ENCODE measurements at regions not wholly inside any gene's neighbourhood (a gene's known extent, or its start where the extent isn't known, plus 50 kb on each side); places are given as distances from the start of the nearest gene placed in this dataset.
"Not testable (repeated sequence)": the region's sequence is repeated elsewhere in the genome, so short reads cannot be mapped to it uniquely, and the experiment has no call there.

DNA sequence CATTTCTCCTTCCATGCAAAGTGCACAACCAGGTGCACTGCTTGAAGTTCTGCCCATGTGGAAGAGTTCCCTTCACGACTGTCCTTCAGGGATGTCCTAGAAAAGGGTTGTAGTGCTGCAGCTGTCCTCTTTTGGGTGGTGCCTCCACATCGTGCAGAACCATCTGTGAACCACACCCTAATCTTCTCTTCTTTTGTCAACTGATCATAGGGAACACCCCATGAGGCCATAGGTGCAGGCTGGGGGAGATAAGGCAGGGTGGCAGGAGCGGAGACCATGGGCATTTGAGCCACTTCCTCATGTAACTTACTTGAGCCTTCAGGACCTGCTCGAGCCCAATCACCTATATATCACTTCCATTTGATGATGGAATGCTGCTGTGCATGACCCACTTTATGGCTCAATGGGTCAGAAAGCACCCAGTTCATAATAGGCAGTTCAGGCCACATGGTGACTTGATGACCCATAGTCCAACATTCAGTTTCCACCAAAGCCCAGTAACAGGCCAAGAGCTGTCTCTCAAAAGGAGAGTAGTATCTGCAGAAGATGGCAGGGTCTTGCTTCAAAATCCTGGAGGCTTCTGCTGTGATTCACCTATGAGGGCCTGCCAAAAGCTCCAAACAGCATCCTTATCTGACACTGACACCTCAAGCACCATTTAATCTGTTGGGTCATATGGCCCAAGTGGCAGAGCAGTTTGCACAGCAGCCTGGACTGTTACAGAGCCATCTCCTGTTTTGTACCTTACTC lies 84.7 kb upstream of the CYRIA start:
- DNase-seq (ENCODE audit: low read depth): no peak

DNA sequence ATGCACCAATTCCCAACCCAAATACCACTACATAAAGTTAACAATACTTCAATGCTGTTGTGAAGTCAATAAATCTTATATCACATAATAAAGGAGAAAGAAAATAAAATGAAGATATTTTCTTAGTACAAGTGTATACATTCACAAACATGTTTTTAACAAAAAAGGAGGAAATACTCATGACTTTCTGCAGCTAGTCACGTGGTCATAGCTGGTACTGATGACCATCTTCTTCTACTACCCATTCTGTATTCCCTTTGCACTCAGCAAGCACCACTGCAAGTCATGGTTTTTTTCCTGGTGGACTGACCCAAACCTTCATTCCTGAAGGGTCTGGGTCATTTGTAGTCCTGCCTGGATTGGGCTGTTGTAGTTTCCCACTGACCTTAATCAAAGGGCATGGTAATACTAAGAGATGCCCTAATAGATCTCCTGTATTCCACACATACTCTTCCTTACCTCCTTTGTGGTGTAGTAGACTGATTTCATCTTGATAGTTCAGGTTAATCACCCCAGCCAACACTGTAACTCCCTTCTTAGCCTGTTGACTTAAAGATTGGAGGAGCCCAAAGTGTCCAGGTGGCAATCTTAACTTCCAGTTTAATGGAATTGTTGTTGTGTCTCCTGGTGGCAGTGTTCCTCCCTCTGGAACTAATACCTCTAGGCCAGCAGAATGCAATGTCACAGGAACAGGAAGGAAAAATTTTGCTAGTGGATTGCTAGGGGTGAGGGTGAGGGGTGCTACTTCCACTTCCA lies 83.1 kb upstream of the CYRIA start:
- not testable (repeated sequence) for DNase-seq (ENCODE audit: low read depth)

DNA sequence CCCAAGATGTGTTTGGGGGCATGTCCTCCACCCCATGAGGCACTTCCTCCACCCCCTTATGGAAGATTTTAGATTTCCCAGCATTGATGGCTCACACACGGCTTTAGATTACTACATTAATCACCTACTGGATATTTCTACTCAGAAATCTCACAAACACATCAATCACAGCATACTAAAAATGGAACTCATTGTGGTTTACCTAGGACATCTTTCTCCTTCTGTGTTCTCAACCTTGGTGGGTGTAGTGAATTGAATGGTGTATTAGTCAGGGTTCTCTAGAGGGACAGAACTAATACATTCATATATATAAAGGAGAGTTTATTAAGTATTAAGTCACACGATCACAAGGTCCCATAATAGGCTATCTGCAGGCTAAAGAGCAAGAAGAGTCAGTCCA lies 82.1 kb upstream of the CYRIA start:
- no peak for DNase-seq (ENCODE audit: low read depth)

DNA sequence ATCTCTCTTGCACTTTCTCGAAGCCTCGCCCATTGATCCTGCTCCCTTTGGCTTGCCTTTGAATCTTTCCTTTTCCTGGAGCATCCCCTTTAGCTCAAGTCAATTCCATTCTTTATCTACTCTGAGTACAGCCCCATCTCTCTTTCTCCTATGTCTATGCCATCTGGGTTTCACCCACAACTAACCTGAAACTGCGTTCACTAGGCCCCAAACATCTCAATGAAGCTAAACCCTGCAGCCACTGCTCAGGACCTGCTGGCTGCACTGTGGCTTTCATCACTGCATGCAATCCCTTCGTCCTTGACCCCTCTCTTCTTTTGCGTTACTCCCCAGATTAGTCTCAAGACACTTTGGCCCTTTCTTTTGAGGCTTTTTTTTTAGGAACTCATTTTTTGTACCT lies 81.6 kb upstream of the CYRIA start:
- DNase-seq (ENCODE audit: low read depth): no peak

DNA sequence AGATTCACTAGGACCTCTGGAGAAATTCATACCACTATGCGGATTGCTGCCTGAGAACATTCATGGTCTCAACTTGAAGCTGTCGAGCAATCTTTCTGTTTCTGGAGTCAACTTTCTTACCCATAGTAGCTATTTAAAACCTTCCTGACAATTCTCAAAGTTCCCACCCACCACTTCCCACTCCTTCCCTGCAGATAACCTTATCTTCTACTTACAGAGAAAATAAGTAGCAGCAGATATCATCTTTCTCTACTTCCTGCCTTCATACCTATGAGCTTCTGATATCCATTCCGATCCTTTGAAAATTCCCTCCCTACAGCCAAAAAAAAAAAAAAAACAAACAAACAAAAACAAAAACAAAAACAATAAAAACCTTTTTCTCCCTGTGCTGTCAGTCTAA lies 81.2 kb upstream of the CYRIA start:
- no peak for DNase-seq (ENCODE audit: low read depth)

DNA sequence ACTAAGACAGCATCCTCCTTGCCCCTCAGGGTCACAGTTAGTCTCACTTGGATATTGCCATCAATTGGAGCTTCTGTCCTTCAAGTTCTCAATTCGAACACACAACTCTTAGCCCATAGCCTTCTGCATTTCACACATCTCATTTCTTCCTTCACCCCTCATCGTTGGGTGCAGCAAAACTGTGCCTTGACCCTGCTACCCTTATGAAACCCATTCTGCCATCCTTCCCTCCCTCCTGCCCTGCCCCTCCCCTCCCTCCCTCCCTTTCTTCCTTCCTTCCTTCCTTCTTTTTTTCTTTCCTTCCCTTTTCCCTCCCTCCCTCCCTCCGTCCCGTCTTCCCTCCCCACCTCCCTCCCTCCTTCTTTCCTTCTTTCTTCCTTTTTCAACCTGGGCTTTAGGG lies 80.7 kb upstream of the CYRIA start:
- no peak for DNase-seq (ENCODE audit: low read depth)

DNA sequence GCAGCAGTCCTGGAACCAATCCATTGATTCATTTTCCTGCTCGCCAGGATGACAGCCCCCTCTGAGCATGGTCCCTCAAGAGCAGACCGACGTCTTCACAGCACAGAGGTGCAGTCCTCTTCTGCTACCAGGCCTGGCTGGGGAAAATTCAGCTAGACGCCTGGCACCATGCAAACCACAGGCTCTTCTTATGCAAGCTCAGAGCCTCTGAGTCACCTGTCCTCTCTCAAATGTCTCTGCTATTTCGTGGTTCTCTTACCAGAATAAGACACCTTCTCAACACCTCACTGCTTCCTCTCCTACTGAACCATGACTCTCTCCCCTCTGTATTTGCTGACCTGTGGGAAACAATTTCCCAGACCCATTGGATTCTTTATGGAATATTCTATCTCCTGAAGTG lies 79.8 kb upstream of the CYRIA start:
- no peak for DNase-seq (ENCODE audit: low read depth)

DNA sequence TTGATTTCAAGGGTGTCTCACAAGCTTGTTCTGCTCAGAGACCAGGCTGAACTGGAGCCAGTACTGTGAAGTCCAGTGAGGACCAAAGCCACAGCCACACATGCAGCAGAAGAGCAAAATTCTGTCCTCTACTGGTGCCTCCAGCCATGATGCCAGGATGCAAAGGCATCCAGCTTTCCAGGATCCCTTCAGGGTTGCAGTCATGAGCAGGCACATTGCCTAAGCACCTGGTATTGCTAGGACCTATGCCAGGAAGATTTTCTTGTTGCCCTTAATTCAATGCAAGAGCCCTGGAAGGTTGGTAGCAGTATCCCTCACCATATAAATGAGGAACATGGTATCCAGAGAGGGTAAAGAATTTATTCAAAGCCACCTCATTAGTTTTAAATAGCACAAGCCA lies 78.9 kb upstream of the CYRIA start:
- no peak for DNase-seq (ENCODE audit: low read depth)

DNA sequence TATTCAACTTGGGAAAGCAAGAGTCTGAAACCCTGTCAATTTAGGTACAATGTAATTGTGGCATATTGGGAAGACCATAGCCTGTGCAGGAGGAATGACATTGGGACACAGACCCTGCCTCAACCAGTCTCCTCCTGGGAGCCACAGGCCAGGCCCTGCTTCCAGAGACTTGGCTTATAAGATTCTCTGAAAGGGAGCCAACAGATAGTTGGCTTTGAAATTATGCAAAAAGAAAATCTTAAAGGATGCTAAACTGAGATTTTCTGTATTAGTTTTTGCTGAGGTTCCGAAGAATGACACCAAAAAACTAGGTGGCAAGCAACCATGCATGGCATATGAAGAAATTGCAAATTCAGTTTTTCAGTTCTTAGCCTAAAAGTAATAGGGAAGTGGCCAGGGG lies 76.4 kb upstream of the CYRIA start:
- DNase-seq (ENCODE audit: low read depth): no peak

DNA sequence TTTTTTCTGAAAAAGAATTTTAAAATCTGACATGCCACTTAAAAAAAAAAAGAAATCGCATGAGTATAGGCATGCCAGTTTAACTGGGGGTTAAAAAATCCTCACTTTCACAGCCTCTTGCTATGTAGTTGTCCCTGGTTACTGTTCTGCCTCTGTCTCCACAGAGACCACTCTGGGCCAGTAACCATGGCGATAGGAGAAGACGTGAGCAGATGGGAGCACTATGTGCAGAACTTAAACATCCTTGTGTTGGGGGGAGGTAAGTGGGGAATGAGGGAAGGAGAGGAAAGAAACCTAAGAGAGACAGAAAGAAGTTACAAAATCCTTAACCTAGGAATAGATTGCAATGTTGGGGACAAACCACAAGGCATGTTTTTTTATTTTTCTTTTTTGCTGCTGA lies 75.9 kb upstream of the CYRIA start:
- DNase-seq (ENCODE audit: low read depth): no peak

DNA sequence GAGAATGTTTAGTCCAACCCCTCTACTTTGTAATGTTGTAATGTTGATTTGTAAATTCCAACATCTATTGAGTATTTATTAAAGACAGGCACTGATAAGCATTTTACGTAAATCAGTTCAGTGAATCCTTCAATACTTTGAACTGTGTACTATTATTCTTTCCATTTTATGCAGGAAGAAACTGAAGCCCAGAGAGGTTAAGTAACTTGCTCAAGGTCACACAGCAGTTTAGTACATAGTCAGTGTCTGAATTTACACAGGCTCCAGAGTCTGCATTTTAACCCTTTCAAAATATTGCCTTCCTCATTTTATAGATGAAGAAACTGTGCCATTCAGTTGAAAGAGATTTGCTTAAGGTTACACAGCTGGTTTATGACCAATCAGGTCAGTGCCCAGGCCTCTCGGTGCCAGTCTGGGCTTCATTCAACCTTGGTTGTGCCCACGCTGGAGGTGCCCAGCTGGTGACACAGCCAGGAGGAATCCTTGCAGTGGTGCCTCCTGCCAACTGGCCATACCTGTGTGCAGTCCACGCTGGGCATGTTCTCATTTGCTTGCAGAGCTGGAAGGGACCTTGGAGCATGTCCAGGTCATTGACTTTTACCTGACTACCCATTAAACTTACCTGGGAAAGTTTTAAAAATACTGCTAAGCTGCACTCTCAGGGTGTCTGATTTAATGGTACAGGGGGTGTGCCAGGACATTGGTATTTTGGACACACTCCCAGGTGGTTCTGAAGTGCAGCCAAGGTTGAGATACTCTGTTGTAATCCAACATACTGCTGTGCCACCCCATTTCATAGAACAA lies 74.3 kb upstream of the CYRIA start:
- DNase-seq (ENCODE audit: low read depth): no peak

DNA sequence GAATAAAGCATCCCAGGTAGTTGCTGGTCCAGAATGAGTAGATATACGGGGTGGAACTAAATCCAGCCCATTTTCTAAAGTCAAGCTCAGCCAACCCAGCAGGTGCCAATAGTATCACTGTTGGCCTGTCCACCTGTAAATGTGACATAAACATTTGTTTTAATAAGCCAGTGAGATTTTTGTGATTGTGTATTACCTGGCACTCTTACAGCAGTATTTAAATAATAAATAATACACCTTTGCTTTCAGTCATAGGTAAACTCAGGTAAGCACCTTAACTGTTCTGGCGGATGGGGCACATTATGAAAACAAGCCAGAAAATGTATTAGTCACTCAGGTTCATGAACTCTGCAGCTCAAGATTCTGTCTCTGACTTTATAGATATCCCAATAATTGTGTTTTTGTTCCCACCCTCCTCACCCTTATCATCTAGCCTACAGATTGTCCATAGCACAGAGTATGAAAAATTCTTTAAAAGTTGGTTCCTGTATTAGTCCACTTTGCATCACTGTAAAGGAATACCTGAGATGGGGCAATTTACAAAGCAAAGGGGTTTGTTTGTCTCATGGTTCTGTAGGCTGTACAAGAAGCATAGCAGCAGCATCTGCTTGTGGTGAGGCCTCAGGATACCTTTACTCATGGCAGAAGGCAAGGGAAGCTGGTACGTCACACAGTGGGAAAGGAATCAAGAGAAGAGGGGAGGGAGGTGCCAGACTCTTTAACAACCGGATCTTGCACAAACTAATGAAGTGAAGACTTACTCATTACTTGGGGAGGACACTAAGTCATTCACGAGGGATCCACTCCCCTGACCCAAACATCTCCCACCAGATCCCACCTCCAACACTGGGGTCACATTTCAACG lies 73.0 kb upstream of the CYRIA start:
- no peak for DNase-seq (ENCODE audit: low read depth)

DNA sequence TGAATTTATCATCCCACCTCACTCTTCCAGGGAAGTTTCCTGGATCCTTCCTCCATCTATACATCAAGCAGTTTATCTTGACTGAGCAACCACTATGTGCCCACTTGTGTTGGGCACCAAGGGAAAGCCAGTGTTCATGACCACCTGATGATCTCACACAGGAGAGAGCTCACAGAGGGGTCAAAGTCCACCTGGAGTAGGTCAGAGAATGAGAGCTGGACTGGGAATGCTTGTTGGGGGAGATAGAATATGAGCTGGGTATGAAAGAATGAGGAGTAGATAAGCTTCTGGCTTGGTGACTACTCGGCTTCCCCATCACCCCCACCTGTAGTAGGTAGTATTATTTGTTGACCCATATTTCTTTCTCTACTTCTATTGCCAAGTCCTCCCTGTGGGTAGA lies 72.2 kb upstream of the CYRIA start:
- DNase-seq (ENCODE audit: low read depth): no peak

DNA sequence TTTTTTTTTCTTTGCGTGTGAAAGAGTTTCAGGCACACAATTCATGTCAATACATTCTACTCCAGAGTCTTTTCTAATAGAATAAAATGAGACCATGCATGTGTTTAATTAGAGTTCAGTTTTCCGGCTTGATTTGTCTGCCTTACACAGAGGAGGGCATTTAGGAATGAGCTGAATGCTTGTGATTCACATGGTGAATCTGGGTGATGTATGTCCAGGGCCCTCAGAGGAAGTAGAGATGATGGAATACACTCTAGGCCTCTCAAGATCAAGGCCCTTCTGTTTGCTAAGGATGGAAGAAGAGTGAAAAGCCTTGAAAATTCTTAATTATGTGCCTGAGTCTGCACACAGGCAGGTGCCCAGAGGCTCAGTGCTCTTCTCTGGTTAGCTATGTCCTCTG lies 71.0 kb upstream of the CYRIA start:
- DNase-seq (ENCODE audit: low read depth): no peak

DNA sequence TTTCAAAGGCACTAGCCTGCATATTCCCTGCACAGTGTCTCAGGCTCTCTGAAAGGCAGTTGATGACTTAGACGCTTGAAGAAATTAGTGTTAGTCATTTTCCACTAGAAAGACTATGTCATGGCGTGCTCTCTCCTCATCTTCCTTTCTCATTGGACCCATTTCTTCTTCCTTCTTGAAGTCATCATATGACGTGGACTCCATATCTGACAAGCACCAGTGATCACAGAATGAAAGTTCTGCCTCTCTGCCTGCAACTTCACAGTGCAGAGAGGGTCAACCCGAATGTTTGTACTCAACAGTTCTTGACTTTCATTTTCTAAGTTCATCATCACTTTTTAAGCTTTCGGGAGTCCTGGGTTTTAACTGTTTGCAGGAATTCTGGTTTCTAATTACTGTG lies 63.7 kb upstream of the CYRIA start:
- no peak for DNase-seq (ENCODE audit: low read depth)

DNA sequence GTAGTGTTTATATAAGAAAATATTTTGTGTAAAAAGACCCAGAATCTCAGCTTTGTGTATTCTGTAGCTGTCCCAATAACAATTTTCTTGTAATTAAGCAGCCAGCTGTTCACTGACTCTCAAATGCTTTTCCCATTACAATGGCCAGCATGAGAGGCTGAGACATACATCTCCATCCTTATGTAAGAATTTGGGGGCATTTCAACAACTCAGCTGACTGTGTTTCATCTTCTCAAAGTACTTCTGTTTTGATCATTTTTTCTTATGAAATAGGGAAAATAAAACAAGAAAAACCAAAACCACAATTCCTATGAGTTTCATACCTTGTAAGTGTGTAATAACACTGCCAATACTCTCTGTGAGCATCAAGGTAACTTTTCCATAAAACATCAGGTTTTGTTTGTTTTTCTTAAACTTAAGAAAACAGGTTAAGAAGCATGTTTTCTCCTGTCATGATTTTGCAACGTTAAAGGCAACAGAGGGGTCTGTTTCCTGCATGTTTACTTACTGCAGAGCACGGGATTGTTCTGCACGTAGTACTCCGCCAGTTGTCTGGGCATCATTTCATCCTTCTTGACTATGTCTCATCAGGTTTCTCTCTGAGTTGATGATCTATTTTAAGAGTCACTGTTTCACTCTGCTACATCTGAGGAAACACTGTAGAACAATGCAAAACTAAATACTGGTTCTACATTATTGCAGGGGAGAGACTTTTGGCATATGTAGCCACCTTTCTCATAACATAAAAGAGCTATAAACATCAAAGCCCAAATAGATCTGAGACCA lies 62.9 kb upstream of the CYRIA start:
- DNase-seq (ENCODE audit: low read depth): no peak

DNA sequence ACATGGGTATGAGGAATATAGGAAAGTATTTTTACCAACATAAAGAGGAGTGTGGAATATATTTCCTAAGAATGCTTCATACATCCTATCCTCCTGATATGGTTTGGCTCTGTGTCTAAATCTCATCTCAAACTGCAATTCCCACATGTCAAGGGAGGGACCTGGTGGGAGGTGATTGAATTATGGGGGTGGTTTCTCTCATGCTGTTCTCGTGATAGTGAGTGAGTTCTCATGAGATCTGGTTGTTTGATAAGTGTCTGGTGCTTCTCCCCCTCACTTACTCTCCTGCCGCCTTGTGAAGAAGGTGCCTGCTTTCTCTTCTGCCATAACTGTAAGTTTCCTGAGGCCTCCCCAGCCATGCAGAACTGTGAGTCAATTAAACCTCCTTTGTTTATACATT lies 62.2 kb upstream of the CYRIA start:
- DNase-seq (ENCODE audit: low read depth): not testable (repeated sequence)

DNA sequence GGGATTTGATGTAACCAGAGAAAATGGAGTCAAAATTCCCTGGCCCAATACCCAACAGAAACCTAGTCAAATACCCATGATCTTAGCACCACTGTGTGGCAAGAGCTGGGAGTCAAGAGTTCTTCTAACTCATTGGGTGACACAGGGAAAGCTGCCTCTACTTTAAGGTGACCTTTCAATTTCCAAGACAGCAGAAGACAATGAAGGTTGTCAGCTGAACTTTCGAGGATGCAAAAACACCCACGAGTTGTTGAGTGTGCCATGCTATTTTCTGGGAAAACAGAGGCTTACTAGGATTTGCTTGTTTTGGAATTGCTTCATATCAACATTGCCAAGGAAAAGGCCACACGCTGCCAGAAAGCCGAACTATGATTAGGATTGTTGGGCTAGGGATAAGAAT lies 61.6 kb upstream of the CYRIA start:
- DNase-seq (ENCODE audit: low read depth): no peak

DNA sequence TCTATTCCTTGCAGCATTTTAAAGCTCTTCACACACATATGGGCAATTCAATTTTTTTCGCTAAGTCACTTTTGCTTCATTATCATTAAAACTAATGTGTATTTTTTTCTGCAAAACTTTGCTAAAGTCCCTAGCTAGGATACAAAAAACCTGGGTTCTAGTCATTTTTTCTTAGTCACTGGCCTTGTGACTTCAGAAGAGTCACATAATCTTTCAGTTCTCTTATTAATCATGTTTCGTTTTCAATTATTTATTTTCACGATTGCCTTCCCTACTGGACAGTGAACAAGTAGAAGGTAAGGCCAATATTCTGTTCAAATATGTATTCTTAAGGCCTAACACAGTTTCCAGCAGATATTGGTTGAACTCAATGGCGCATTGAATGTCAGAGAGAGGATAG lies 60.9 kb upstream of the CYRIA start:
- DNase-seq (ENCODE audit: low read depth): no peak

DNA sequence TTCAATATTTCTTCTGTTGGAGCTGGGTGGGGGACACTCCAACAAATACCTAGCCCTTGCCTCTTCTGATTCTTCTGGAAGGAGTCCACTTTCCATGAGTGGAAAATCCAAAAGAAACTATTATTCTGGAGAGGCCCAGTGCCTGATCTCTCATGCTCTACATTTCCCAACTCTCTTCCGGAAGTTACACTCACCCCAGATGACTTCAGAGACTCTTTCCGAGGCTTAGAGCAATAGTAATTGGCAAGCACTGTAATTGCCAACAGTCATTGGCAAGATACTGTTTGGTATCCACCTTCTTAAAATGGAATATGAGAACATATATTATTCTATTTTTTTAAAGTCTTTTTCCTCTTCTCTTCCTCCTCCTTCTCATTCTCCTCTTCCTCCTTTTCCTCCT lies 60.5 kb upstream of the CYRIA start:
- DNase-seq (ENCODE audit: low read depth): no peak

DNA sequence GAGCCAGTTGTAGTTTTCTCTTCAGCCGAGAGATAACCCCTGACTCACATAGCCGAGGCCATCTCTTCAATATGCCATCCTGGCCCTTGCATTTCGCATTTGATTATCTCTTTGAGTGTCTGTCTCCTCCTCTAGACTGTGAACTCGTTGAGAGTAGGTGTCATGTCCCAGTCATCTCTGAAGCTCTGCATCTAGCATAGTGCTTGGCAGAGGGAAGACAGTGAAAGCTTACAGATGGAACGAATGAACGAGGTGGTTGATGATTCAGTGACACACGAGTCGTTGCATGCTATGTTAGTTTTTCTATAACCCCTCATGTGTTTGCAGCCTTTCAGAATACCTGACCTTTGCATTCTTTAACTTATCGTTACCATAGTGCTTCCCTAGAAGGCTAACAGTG lies 59.9 kb upstream of the CYRIA start:
- no peak for DNase-seq (ENCODE audit: low read depth)

All from stimulated activated CD4-positive, alpha-beta T cell treated with anti-CD3 and anti-CD28 coated beads, Interleukin-2, amount 100 ng/mL, for 4 hours (primary cell).